SK-N-SH (cell line): ENCODE measurements at regions not wholly inside any gene's neighbourhood (a gene's known extent, or its start where the extent isn't known, plus 50 kb on each side); places are given as distances from the start of the nearest gene placed in this dataset.

ENCODE experiments used
- CTCF ChIA-PET: fragments of 300-600, 350-600 bp; formaldehyde crosslinking; extraction: SDS; loops from one replicate; lab custom pipeline; 2021; lab: Yijun Ruan, JAX
- POLR2A ChIA-PET: fragments of 350-600 bp; sonication (Branson Sonifier 250); formaldehyde crosslinking; extraction: SDS; loops from one replicate; lab custom pipeline; 2020; ENCODE audit warnings: antibody characterized with exemption, inconsistent platforms; lab: Yijun Ruan, JAX
- DNase-seq: peaks from one replicate; pipeline ENCODE4 v3.0.0; 2012
- H2AFZ ChIP-seq: fragments of 200-600 bp; sonication (generic); 2 replicates; pipeline ENCODE4 v1.8.1; 2016; ENCODE audit warnings: antibody characterized with exemption, mild to moderate bottlenecking, low read depth
- H3F3A ChIP-seq: fragments of 200-600 bp; sonication (generic); replicated peaks from 2 replicates; pipeline ENCODE3; 2016; ENCODE audit warnings: antibody characterized with exemption, mild to moderate bottlenecking; ENCODE audit not compliant: insufficient read depth
- H3K27ac ChIP-seq, 2 experiments: fragments of 200-500 bp in 1 of 2; fragments of 200-600 bp in 1 of 2; sonication (Bioruptor generic) in 1 of 2; sonication (generic), shearing (Covaris generic) in 1 of 2; 2 replicates each; pipeline versions ENCODE4 v1.5.1 to v1.6.1; 2014 to 2016; ENCODE audit warnings: low read depth in 2 of 2, inconsistent platforms in 1 of 2, low read length in 1 of 2, mild to moderate bottlenecking in 1 of 2, mixed read lengths in 1 of 2
- H3K27me3 ChIP-seq: fragments of 200-600 bp; sonication (generic), shearing (Covaris generic); 2 replicates; pipeline ENCODE4 v1.6.1; 2016; ENCODE audit warnings: mixed run types; ENCODE audit not compliant: insufficient read depth
- H3K36me3 ChIP-seq, 2 experiments: fragments of 200-500 bp in 1 of 2; fragments of 200-600 bp in 1 of 2; sonication (Bioruptor generic) in 1 of 2; sonication (generic) in 1 of 2; replicated peaks in 1 of 2; 2 replicates each; pipeline versions ENCODE3 to v1.5.1; 2014 to 2016; ENCODE audit warnings: low read length in 1 of 2, mild to moderate bottlenecking in 1 of 2; ENCODE audit not compliant: insufficient read depth in 2 of 2, control insufficient read depth in 1 of 2
- H3K4me1 ChIP-seq, 2 experiments: fragments of 200-500 bp in 1 of 2; fragments of 200-600 bp in 1 of 2; sonication (Bioruptor generic) in 1 of 2; sonication (generic), shearing (Covaris generic) in 1 of 2; 2 replicates each; pipeline versions ENCODE4 v1.5.1 to v1.6.1; 2014 to 2016; ENCODE audit warnings: low read depth in 1 of 2, low read length in 1 of 2, mixed run types in 1 of 2; ENCODE audit not compliant: insufficient read depth in 2 of 2, control insufficient read depth in 1 of 2
- H3K4me2 ChIP-seq: fragments of 200-600 bp; sonication (generic), shearing (Covaris generic); 2 replicates; pipeline ENCODE4 v1.6.1; 2017; ENCODE audit warnings: mixed run types
- H3K4me3 ChIP-seq, 2 experiments: fragments of 200-500 bp in 1 of 2; fragments of 200-600 bp in 1 of 2; sonication (Bioruptor generic) in 1 of 2; sonication (generic), shearing (Covaris generic) in 1 of 2; 2 replicates each; pipeline versions ENCODE4 v1.5.1 to v1.8.1; 2014 to 2016; ENCODE audit warnings: low read depth in 2 of 2, inconsistent platforms in 1 of 2, low read length in 1 of 2, mild to moderate bottlenecking in 1 of 2, mixed read lengths in 1 of 2, moderate library complexity in 1 of 2
- H3K79me2 ChIP-seq: fragments of 200-600 bp; sonication (generic); 2 replicates; pipeline ENCODE4 v1.8.1; 2017; ENCODE audit warnings: mild to moderate bottlenecking; ENCODE audit not compliant: insufficient read depth
- H3K9ac ChIP-seq: fragments of 200-600 bp; sonication (generic); 2 replicates; pipeline ENCODE4 v1.6.1; 2017; ENCODE audit warnings: mixed run types
- H3K9me2 ChIP-seq: fragments of 200-600 bp; sonication (generic); 2 replicates; pipeline ENCODE4 v1.6.1; 2017; ENCODE audit warnings: mixed run types
- H3K9me3 ChIP-seq: fragments of 200-600 bp; sonication (generic); 2 replicates; pipeline ENCODE4 v1.6.1; 2017; ENCODE audit warnings: mixed run types, mild to moderate bottlenecking, moderate library complexity
- H4K20me1 ChIP-seq: fragments of 200-600 bp; sonication (generic); 2 replicates; pipeline ENCODE4 v1.6.1; 2017; ENCODE audit warnings: mild to moderate bottlenecking, mixed run types; ENCODE audit not compliant: insufficient read depth
- ELF1 ChIP-seq: IDR thresholded peaks from 2 replicates; pipeline ENCODE4 v1.4.0; 2012
- GABPA ChIP-seq: IDR thresholded peaks from 2 replicates; pipeline ENCODE4 v1.4.0; 2012; ENCODE audit warnings: low read depth, mild to moderate bottlenecking
- GATA2 ChIP-seq: sonication (generic); formaldehyde crosslinking; IDR thresholded peaks from 2 replicates; pipeline ENCODE4 v1.5.0; 2020; ENCODE audit warnings: mild to moderate bottlenecking, missing genetic modification reagents
- JUND ChIP-seq: IDR thresholded peaks from 2 replicates; pipeline ENCODE4 v1.4.0; 2012
- MEF2A ChIP-seq: IDR thresholded peaks from 2 replicates; pipeline ENCODE4 v1.4.0; 2012; ENCODE audit warnings: low read depth, borderline replicate concordance
- MXI1 ChIP-seq: IDR thresholded peaks from 2 replicates; pipeline ENCODE4 v1.6.1; 2012; ENCODE audit warnings: mild to moderate bottlenecking, low read depth, low read length, improper control_type of control experiment
- PBX3 ChIP-seq: IDR thresholded peaks from 2 replicates; pipeline ENCODE4; 2012
- RCOR1 ChIP-seq: fragments of 150-350 bp; IDR thresholded peaks from 2 replicates; pipeline ENCODE4 v1.6.1; 2017; ENCODE audit warnings: antibody characterized with exemption, low read length
- RXRA ChIP-seq: IDR thresholded peaks from 2 replicates; pipeline ENCODE4 v1.4.0; 2012; ENCODE audit warnings: low read depth, mild to moderate bottlenecking, borderline replicate concordance
- TAF1 ChIP-seq: IDR thresholded peaks from 2 replicates; pipeline ENCODE4 v1.6.1; 2012; ENCODE audit warnings: low read depth, mild to moderate bottlenecking, low read length, moderate library complexity, borderline replicate concordance
- TEAD4 ChIP-seq: IDR thresholded peaks from 2 replicates; pipeline ENCODE4 v1.4.0; 2012; ENCODE audit warnings: mild to moderate bottlenecking, borderline replicate concordance; ENCODE audit not compliant: insufficient read depth
- YY1 ChIP-seq: IDR thresholded peaks from 2 replicates; pipeline ENCODE4 v1.4.0; 2012; ENCODE audit warnings: low read depth, mild to moderate bottlenecking
- WGBS: methylation state at CpG from one replicate; pipeline ENCODE4 v1.1.6; 2017; ENCODE audit warnings: low lambda C conversion rate; 5-methylcytosine and 5-hydroxymethylcytosine counted together

DNA sequence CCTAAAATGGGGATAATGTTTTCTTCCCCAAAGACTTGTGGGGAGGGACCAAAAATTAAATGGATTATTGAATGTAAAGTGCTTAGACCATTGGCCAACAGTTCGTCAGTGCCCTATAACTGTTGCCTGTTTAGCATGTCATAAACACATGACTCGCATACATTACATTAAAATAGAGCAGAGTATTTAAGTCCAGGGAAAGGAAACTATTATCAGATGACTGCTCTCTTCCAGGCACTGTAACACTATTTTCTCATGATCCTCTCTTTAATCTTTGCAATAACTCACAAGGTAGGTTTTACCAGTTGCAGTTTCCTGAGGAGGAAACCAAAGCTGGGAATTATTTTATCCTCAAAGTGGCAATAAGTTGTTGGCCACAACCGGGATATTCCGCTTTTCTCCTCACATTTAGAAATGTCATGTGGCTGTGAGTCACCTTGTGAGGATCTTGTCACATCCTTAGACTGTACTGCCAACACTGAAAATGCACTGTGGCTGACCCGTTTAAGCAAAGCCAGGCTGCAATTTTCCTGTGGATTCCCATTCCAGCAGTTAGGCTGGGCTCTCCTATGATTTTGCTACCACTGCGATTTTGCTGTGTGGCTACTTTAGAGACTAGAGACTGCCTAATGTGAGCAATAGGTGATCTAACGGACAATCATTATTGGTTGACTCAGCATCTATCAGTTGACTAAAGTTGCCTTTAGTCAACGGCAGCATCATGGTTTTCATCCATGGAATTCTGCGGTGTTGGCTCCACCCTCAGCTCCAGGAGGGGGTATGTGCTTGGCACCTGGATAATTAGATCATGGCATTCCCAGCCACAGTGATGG, 58.3 kb upstream of the DHX40 start:
- Histone ChIP-seq H3K36me3 (no peaks in the 10 kb centered on the region), H2AFZ (no peak overlapping the region), H3F3A (no peaks in the 10 kb centered on the region), H3K9me2 (no peaks in the 10 kb centered on the region), H3K9me3 (no peaks in the 10 kb centered on the region), H3K4me2 (no peak overlapping the region), H3K9ac (no peak overlapping the region), H3K4me1 (no peaks in the 10 kb centered on the region; a peak in 1 of 4 replicates), H3K27me3 (no peaks in the 10 kb centered on the region), H3K4me3 (no peak overlapping the region), H4K20me1 (no peaks in the 10 kb centered on the region), H3K27ac (0 out of 4 replicates have a peak overlapping the region, but pooled peaks of 1 of the 2 experiments have one; percentile 2), H3K79me2 (no peaks in the 10 kb centered on the region)
- POLR2A ChIA-PET = no interaction called here
- no peak for TF ChIP-seq TEAD4
- no peak for TF ChIP-seq GATA2 (CRISPR knock-in tag)
- WGBS = 81% methylated on average over 9 of the region's 9 CpGs
- no peak for DNase-seq
- CTCF ChIA-PET = interaction anchor here (0.9 to 6.9 kb wide), 2 partner anchors 15 to 190 kb away, joined by 4 to 37 read pairs; no protein-coding TSS in a partner anchor

DNA sequence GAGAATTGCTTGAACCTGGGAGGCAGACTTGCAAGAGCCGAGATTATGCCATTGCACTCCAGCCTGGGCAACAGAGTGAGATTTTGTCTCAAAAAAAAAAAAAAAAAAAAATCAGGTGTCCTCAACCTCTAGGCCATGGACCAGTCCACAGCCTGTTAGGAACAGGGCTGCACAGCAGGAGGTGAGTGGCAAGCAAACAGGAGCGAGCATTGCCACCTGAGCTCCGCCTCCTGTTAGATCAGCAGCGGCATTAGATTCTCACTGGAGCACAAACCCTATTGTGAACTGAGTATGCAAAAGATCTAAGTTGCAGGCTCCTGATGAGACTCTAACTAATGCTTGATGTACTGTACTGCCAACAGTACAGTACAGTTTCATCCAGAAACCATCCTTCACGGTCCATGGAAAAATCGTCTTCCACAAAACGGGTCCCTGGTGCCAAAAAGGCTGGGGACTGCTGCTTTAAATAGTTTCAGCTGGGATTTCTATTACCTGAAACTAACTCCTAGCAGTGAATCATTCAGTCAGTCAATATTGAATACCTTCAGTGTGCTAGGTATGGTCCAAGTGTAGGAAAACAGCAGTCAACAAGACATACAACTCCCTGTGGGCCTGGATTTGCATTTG, 56.3 kb upstream of the DHX40 start:
- POLR2A ChIA-PET = no interaction called here

DNA sequence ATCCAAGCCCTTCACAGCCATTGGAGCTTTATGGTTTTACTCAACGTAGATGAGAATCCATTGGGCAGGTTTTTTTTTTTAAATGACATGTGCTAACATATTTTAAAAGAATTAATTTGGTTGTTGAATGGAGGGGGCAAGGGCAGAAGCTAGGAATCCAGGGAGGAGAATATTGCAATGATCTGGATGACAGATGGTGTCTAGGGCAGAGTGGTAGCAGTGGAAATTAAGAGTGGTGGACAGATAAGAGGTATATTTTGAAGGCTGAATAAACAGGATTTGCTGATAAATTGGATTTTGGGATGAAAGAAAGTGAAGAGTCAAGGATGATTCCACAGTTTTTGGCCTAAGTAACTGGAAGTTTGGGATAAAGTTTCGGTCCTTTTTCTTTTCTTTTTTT, 54.8 kb upstream of the DHX40 start:
- no peak overlapping the region for H3K4me3 ChIP-seq
- H3K9me2 ChIP-seq = no peaks in the 10 kb centered on the region
- H4K20me1 ChIP-seq = no peaks in the 10 kb centered on the region
- H3K27me3 ChIP-seq = no peaks in the 10 kb centered on the region
- no peak overlapping the region for H2AFZ ChIP-seq
- H3K9me3 ChIP-seq = no peaks in the 10 kb centered on the region
- H3K36me3 ChIP-seq = no peaks in the 10 kb centered on the region
- H3K27ac ChIP-seq = no peak overlapping the region
- no peaks in the 10 kb centered on the region for H3F3A ChIP-seq
- WGBS = 79% methylated on average over 2 of the region's 2 CpGs
- ChIA-PET CTCF (interaction anchor here (1.0 to 6.9 kb wide), 4 partner anchors 9 to 69 kb away, joined by 4 to 37 read pairs (median 4); no protein-coding TSS in a partner anchor), POLR2A (no interaction called here)
- H3K4me1 ChIP-seq = peaks cover 0 to 4% of the 10 kb centered on the region in 2 experiments; a peak in 2 of 4 replicates
- H3K4me2 ChIP-seq = no peak overlapping the region
- no peak overlapping the region for H3K9ac ChIP-seq
- H3K79me2 ChIP-seq = no peaks in the 10 kb centered on the region
- DNase-seq = peak; percentile 32
- TF ChIP-seq MEF2A (no peak), TEAD4 (no peak), RXRA (no peak), RCOR1 (no peak), PBX3 (no peak), YY1 (no peak), TAF1 (no peak), JUND (no peak), GABPA (no peak), ELF1 (no peak), MXI1 (no peak)

More for the DNA sequence above, 56.3 kb upstream of the DHX40 start:
- Histone ChIP-seq H3K9me3 (no peaks in the 10 kb centered on the region), H3K4me3 (no peak overlapping the region), H3K9me2 (no peaks in the 10 kb centered on the region), H3K4me2 (no peak overlapping the region), H3K27me3 (no peaks in the 10 kb centered on the region), H3K4me1 (peaks cover 0 to 3% of the 10 kb centered on the region in 2 experiments; a peak in 2 of 4 replicates), H3K79me2 (no peaks in the 10 kb centered on the region)
- WGBS = 92% methylated on average over 7 of the region's 7 CpGs
- DNase-seq = no peak
- TF ChIP-seq PBX3 = no peak
- TF ChIP-seq, all 33 proteins: peak for 0
- Histone ChIP-seq H3F3A (no peaks in the 10 kb centered on the region), H3K9ac (no peak overlapping the region), H3K27ac (no peak overlapping the region), H4K20me1 (no peaks in the 10 kb centered on the region), H3K36me3 (no peaks in the 10 kb centered on the region), H2AFZ (no peak overlapping the region)
- CTCF ChIA-PET = interaction anchor here (0.7 to 6.9 kb wide), 4 partner anchors 10 to 68 kb away, joined by 3 to 37 read pairs (median 4); no protein-coding TSS in a partner anchor
